ENCODE measurements at regions not wholly inside any gene's neighbourhood (a gene's known extent, or its start where the extent isn't known, plus 50 kb on each side); places are given as distances from the start of the nearest gene placed in this dataset.

- no peak for TF ChIP-seq CTCF (IDR thresholded peaks at IDR 0.05; ENCODE audit: borderline replicate concordance, control extremely low read depth, extremely low read depth, insufficient read depth, missing control alignments)
- no peak for DNase-seq (ENCODE audit: low spot score)
- in situ Hi-C loops (cut with MboI; ENCODE audit: low sequenced_read_pairs, unreplicated experiment), result no loop called here
Observed at GRCh38 chr17:77487677-77488530, 347.1 kb downstream of the SEC14L1 start.

GRCh38 chr17:77488531-77489238 is 347.9 kb downstream of the SEC14L1 start:
- TF ChIP-seq CTCF (IDR thresholded peaks at IDR 0.05; ENCODE audit: borderline replicate concordance, control extremely low read depth, extremely low read depth, insufficient read depth, missing control alignments), result no peak
- no peak for DNase-seq (ENCODE audit: low spot score)
- in situ Hi-C loops (cut with MboI; ENCODE audit: low sequenced_read_pairs, unreplicated experiment), result no loop called here

GRCh38 chr17:77489239-77489892 is 348.6 kb downstream of the SEC14L1 start:
- TF ChIP-seq CTCF (IDR thresholded peaks at IDR 0.05; ENCODE audit: borderline replicate concordance, control extremely low read depth, extremely low read depth, insufficient read depth, missing control alignments), result no peak
- DNase-seq (ENCODE audit: low spot score), result no peak
- in situ Hi-C loops (cut with MboI; ENCODE audit: low sequenced_read_pairs, unreplicated experiment), result no loop called here

- DNase-seq (ENCODE audit: low spot score), result no peak
- in situ Hi-C loops (cut with MboI; ENCODE audit: low sequenced_read_pairs, unreplicated experiment), result loop anchor here (10.0 kb wide), 1 partner anchor 165 kb away; no protein-coding TSS in a partner anchor
- no peak for TF ChIP-seq CTCF (IDR thresholded peaks at IDR 0.05; ENCODE audit: borderline replicate concordance, control extremely low read depth, extremely low read depth, insufficient read depth, missing control alignments)
Observed at GRCh38 chr17:77489893-77490255, 349.1 kb downstream of the SEC14L1 start.

- no peak for TF ChIP-seq CTCF (IDR thresholded peaks at IDR 0.05; ENCODE audit: borderline replicate concordance, control extremely low read depth, extremely low read depth, insufficient read depth, missing control alignments)
- DNase-seq (ENCODE audit: low spot score), result no peak
- in situ Hi-C loops (cut with MboI; ENCODE audit: low sequenced_read_pairs, unreplicated experiment), result loop anchor here (10.0 kb wide), 1 partner anchor 166 kb away; no protein-coding TSS in a partner anchor
Observed at GRCh38 chr17:77490361-77491183, 349.8 kb downstream of the SEC14L1 start.
